Hepatocyte (in vitro differentiated cells): ENCODE measurements at regions not wholly inside any gene's neighbourhood (a gene's known extent, or its start where the extent isn't known, plus 50 kb on each side); places are given as distances from the start of the nearest gene placed in this dataset.

Experiments used
- DNase-seq: peaks from one replicate; pipeline ENCODE4 v3.0.0-alpha.2; 2016; ENCODE audit warnings: low spot score
- H2AFZ ChIP-seq: fragments of 200-600 bp; sonication (generic); 2 replicates; pipeline ENCODE4 v1.6.0; 2016; ENCODE audit warnings: antibody characterized with exemption, mild to moderate bottlenecking
- H3K27ac ChIP-seq: fragments of 200-600 bp; sonication (generic); 2 replicates; pipeline ENCODE4 v1.5.1; 2016; ENCODE audit warnings: mild to moderate bottlenecking
- H3K27me3 ChIP-seq: fragments of 200-600 bp; sonication (generic); 2 replicates; pipeline ENCODE4 v1.6.1; 2016
- H3K36me3 ChIP-seq: fragments of 200-600 bp; sonication (generic); replicated peaks from 2 replicates; pipeline ENCODE4 v1.5.1; 2016; ENCODE audit warnings: low read depth; ENCODE audit not compliant: insufficient read depth
- H3K4me1 ChIP-seq: fragments of 200-600 bp; sonication (generic); 2 replicates; pipeline ENCODE4 v1.5.1; 2016; ENCODE audit warnings: mild to moderate bottlenecking, moderate library complexity; ENCODE audit not compliant: insufficient read depth
- H3K4me2 ChIP-seq: fragments of 200-600 bp; sonication (generic); 2 replicates; pipeline ENCODE4 v1.6.0; 2016
- H3K4me3 ChIP-seq: fragments of 200-600 bp; sonication (generic); 2 replicates; pipeline ENCODE4 v1.5.1; 2016; ENCODE audit warnings: mild to moderate bottlenecking
- H3K79me2 ChIP-seq: fragments of 200-600 bp; sonication (generic); 2 replicates; pipeline ENCODE4 v1.6.0; 2017; ENCODE audit warnings: mild to moderate bottlenecking
- H3K9me2 ChIP-seq: fragments of 200-600 bp; sonication (generic); replicated peaks from 2 replicates; pipeline ENCODE4 v1.6.0; 2017; ENCODE audit warnings: mild to moderate bottlenecking; ENCODE audit not compliant: insufficient read depth
- H3K9me3 ChIP-seq: fragments of 200-600 bp; sonication (generic); 2 replicates; pipeline ENCODE4 v1.5.1; 2016; ENCODE audit warnings: low read depth, mild to moderate bottlenecking
- H4K20me1 ChIP-seq: fragments of 200-600 bp; sonication (generic); 2 replicates; pipeline ENCODE4 v1.6.0; 2016; ENCODE audit warnings: mild to moderate bottlenecking; ENCODE audit not compliant: insufficient read depth, poor library complexity, severe bottlenecking
- CTCF ChIP-seq: fragments of 200-600 bp; sonication (generic); IDR thresholded peaks from 2 replicates; pipeline ENCODE4 v1.5.1; 2016; ENCODE audit warnings: antibody characterized with exemption, mild to moderate bottlenecking; ENCODE audit not compliant: poor library complexity
- EZH2 ChIP-seq: fragments of 200-600 bp; sonication (generic); IDR thresholded peaks from 2 replicates; pipeline ENCODE4 v1.6.1; 2016; ENCODE audit warnings: antibody characterized with exemption, mild to moderate bottlenecking, borderline replicate concordance
- EZH2phosphoT487 ChIP-seq: fragments of 200-600 bp; sonication (generic); IDR thresholded peaks from one replicate; pipeline ENCODE4 v1.6.1; 2018; ENCODE audit warnings: antibody characterized with exemption, mild to moderate bottlenecking, low read depth, moderate library complexity; ENCODE audit not compliant: unreplicated experiment, severe bottlenecking
- WGBS: methylation state at CpG from one replicate; pipeline ENCODE4 v1.1.6; 2016; ENCODE audit warnings: low lambda C conversion rate; ENCODE audit errors: missing lambda C conversion rate; 5-methylcytosine and 5-hydroxymethylcytosine counted together

GRCh38 chr2:66730441-66730840, 295.5 kb downstream of the MEIS1 start:
- Histone ChIP-seq H3K4me3 (no peak overlapping the region), H3K36me3 (no peaks in the 10 kb centered on the region), H3K9me3 (no peaks in the 10 kb centered on the region), H3K27me3 (no peaks in the 10 kb centered on the region), H3K4me2 (no peak overlapping the region), H3K27ac (no peak overlapping the region), H3K4me1 (no peaks in the 10 kb centered on the region), H3K9me2 (no peaks in the 10 kb centered on the region), H2AFZ (no peak overlapping the region), H3K79me2 (no peaks in the 10 kb centered on the region), H4K20me1 (no peaks in the 10 kb centered on the region)
- DNase-seq, result no peak
- TF ChIP-seq EZH2 (no peak), EZH2phosphoT487 (no peak), CTCF (no peak)
- WGBS, result 90% methylated on average over 6 of the region's 6 CpGs

- H3K9me2 ChIP-seq, result no peaks in the 10 kb centered on the region
- H3K4me3 ChIP-seq, result no peak overlapping the region
- no peaks in the 10 kb centered on the region for H4K20me1 ChIP-seq
- no peaks in the 10 kb centered on the region for H3K9me3 ChIP-seq
- no peaks in the 10 kb centered on the region for H3K79me2 ChIP-seq
- no peak overlapping the region for H3K27ac ChIP-seq
- no peaks in the 10 kb centered on the region for H3K27me3 ChIP-seq
- H3K36me3 ChIP-seq, result no peaks in the 10 kb centered on the region
- TF ChIP-seq CTCF (no peak), EZH2 (no peak), EZH2phosphoT487 (no peak)
- no peak for DNase-seq
- peak overlapping the region; percentile 43 for H3K4me2 ChIP-seq
- no peaks in the 10 kb centered on the region for H3K4me1 ChIP-seq
- no peak overlapping the region for H2AFZ ChIP-seq
- WGBS, result 52% methylated on average over 8 of the region's 8 CpGs
Measured at GRCh38 chr2:66733364-66733999, 298.6 kb downstream of the MEIS1 start.

- Histone ChIP-seq H3K36me3 (no peaks in the 10 kb centered on the region), H3K4me3 (no peak overlapping the region), H2AFZ (no peak overlapping the region), H3K9me2 (no peaks in the 10 kb centered on the region), H3K4me1 (peaks cover 5% of the 10 kb centered on the region), H3K79me2 (no peaks in the 10 kb centered on the region), H3K27me3 (no peaks in the 10 kb centered on the region), H3K9me3 (no peaks in the 10 kb centered on the region), H3K27ac (no peak overlapping the region), H4K20me1 (no peaks in the 10 kb centered on the region), H3K4me2 (no peak overlapping the region)
- 55% methylated on average over 3 of the region's 3 CpGs for WGBS
- TF ChIP-seq EZH2phosphoT487 (no peak), EZH2 (no peak), CTCF (no peak)
- DNase-seq, result no peak
Measured at GRCh38 chr2:66748939-66749338, 314.0 kb downstream of the MEIS1 start.

- Histone ChIP-seq H3K27ac (no peak overlapping the region), H2AFZ (no peak overlapping the region), H3K9me3 (no peaks in the 10 kb centered on the region), H3K4me1 (peaks cover 5% of the 10 kb centered on the region), H3K4me2 (no peak overlapping the region), H3K27me3 (no peaks in the 10 kb centered on the region), H3K36me3 (no peaks in the 10 kb centered on the region), H3K4me3 (no peak overlapping the region), H3K79me2 (no peaks in the 10 kb centered on the region), H4K20me1 (no peaks in the 10 kb centered on the region), H3K9me2 (no peaks in the 10 kb centered on the region)
- DNase-seq, result no peak
- TF ChIP-seq EZH2phosphoT487, result no peak
- TF ChIP-seq CTCF, result no peak
- no peak for TF ChIP-seq EZH2
- 64% methylated on average over 1 of the region's 1 CpG for WGBS
Measured at GRCh38 chr2:66749566-66749965, 314.6 kb downstream of the MEIS1 start.
